ENCODE measurements at regions not wholly inside any gene's neighbourhood (a gene's known extent, or its start where the extent isn't known, plus 50 kb on each side); places are given as distances from the start of the nearest gene placed in this dataset.

DNA sequence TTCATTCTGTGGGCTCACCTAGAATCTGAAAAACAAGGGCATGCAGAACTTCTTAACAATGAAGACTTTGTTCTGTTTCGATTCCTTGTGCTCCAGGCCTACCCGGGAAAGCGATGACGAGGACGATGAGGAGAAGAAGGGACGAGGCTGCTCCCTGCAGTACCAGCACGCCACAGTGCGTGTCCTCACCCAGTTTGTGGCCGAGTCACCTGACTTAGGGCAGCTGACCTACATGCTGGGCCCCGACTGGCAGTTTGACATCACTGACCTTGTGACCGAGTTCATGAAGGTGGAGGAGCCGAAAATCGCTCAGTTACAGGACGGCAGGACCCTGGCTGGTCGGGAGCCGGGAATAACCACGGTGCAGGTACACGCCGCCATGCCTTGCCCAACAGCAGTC, 585.4 kb downstream of the AACS start:
- peaks cover 3% of the 10 kb centered on the region for H3K9me3 ChIP-seq (replicated peaks; ENCODE audit: control insufficient read depth, insufficient read depth, low read length)
- no peaks in the 10 kb centered on the region for H3K9me1 ChIP-seq (replicated peaks; ENCODE audit: control insufficient read depth, extremely low read depth, insufficient read depth, low read length)
- H3K27ac ChIP-seq (ENCODE audit: insufficient read depth, low read depth, low read length), result no peak overlapping the region
- intact Hi-C loops (cut with micrococcal nuclease) (no loop called here), dilution Hi-C loops (cut with MboI; ENCODE audit: extremely low pct_ligation_motif_present, low sequenced_read_pairs) (no loop called here)
- no peaks in the 10 kb centered on the region for H3K4me1 ChIP-seq (ENCODE audit: control insufficient read depth, extremely low read depth, insufficient read depth, low read length)
- BruUV-seq (replicated peaks), result no TSS peak
- H3K36me3 ChIP-seq (ENCODE audit: control insufficient read depth in 2 of 2, extremely low read depth in 1 of 2, insufficient read depth in 2 of 2, low read length in 2 of 2), result no peaks in the 10 kb centered on the region
- H3K79me2 ChIP-seq (ENCODE audit: control insufficient read depth, insufficient read depth, low read length), result no peaks in the 10 kb centered on the region
- no peak overlapping the region for H2AFZ ChIP-seq (ENCODE audit: low read depth, low read length)
- H3K9ac ChIP-seq (replicated peaks; ENCODE audit: extremely low read depth, insufficient read depth, low read length), result no peak overlapping the region
- CTCF ChIA-PET, result no interaction called here
- DNase-seq (ENCODE audit: low read depth, low spot score) (no peak), FAIRE-seq (no peak)
- H3K4me3 ChIP-seq (replicated peaks in 1 of 3; ENCODE audit: insufficient read depth in 1 of 3, low read depth in 1 of 3, low read length in 3 of 3), result no peak overlapping the region
- TF ChIP-seq POLR2A (IDR thresholded peaks at IDR 0.05; ENCODE audit: low read depth, low read length) (no peak), EZH2 (IDR thresholded peaks at IDR 0.05; ENCODE audit: borderline replicate concordance, low read depth, low read length, severe bottlenecking) (no peak)
- H4K20me1 ChIP-seq (replicated peaks; ENCODE audit: control insufficient read depth, extremely low read depth, insufficient read depth, low read length), result no peaks in the 10 kb centered on the region
- H3K27me3 ChIP-seq (ENCODE audit: control insufficient read depth in 2 of 2, insufficient read depth in 2 of 2, low read length in 2 of 2), result no peaks in the 10 kb centered on the region
- POLR2A ChIA-PET, result no interaction called here
- H3K4me2 ChIP-seq (ENCODE audit: insufficient read depth, low read length), result no peak overlapping the region

DNA sequence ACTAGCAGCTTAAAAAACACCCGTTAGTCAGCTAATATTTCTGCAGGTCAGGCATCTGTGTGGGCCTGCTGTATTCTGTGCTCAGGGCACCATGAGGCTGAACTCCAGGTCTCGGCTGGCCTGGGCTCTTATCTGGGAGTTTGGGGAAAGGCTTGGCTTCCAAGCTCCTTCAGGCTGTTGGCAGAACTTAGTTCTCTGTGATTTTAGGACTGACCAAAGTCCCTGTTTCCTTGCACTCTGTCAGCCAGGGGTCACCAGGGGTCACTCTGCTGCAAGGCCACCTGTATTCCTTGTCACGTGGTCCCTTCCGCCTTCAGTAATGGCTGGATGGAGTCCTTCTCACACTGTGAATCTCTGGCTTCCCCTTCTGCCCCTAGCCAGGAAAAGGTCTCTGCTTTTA, 586.4 kb downstream of the AACS start:
- DNase-seq (ENCODE audit: low read depth, low spot score) (no peak), FAIRE-seq (no peak)
- no peak overlapping the region for H3K9ac ChIP-seq (replicated peaks; ENCODE audit: extremely low read depth, insufficient read depth, low read length)
- peaks cover 2% of the 10 kb centered on the region for H3K9me3 ChIP-seq (replicated peaks; ENCODE audit: control insufficient read depth, insufficient read depth, low read length)
- H3K36me3 ChIP-seq (ENCODE audit: control insufficient read depth in 2 of 2, extremely low read depth in 1 of 2, insufficient read depth in 2 of 2, low read length in 2 of 2), result no peaks in the 10 kb centered on the region
- no peaks in the 10 kb centered on the region for H3K4me1 ChIP-seq (ENCODE audit: control insufficient read depth, extremely low read depth, insufficient read depth, low read length)
- H3K27ac ChIP-seq (ENCODE audit: insufficient read depth, low read depth, low read length), result no peak overlapping the region
- ChIA-PET CTCF (no interaction called here), POLR2A (no interaction called here)
- no peaks in the 10 kb centered on the region for H3K79me2 ChIP-seq (ENCODE audit: control insufficient read depth, insufficient read depth, low read length)
- no peaks in the 10 kb centered on the region for H4K20me1 ChIP-seq (replicated peaks; ENCODE audit: control insufficient read depth, extremely low read depth, insufficient read depth, low read length)
- no peak overlapping the region for H3K4me3 ChIP-seq (replicated peaks in 1 of 3; ENCODE audit: insufficient read depth in 1 of 3, low read depth in 1 of 3, low read length in 3 of 3)
- TF ChIP-seq, protein P1, sequence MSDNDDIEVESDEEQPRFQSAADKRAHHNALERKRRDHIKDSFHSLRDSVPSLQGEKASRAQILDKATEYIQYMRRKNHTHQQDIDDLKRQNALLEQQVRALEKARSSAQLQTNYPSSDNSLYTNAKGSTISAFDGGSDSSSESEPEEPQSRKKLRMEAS (IDR thresholded peaks at IDR 0.05; ENCODE audit: insufficient read depth, insufficient read length), result no peak
- no peak for TF ChIP-seq JUN (IDR thresholded peaks at IDR 0.05; ENCODE audit: borderline replicate concordance, insufficient read depth, insufficient read length, low read depth)
- TF ChIP-seq FOS (IDR thresholded peaks at IDR 0.05; ENCODE audit: borderline replicate concordance, insufficient read depth, low read length), result no peak
- no peak for TF ChIP-seq GATA2 (IDR thresholded peaks at IDR 0.05; ENCODE audit: insufficient read depth, insufficient read length, low read depth, low read length)
- TF ChIP-seq, protein P2, sequence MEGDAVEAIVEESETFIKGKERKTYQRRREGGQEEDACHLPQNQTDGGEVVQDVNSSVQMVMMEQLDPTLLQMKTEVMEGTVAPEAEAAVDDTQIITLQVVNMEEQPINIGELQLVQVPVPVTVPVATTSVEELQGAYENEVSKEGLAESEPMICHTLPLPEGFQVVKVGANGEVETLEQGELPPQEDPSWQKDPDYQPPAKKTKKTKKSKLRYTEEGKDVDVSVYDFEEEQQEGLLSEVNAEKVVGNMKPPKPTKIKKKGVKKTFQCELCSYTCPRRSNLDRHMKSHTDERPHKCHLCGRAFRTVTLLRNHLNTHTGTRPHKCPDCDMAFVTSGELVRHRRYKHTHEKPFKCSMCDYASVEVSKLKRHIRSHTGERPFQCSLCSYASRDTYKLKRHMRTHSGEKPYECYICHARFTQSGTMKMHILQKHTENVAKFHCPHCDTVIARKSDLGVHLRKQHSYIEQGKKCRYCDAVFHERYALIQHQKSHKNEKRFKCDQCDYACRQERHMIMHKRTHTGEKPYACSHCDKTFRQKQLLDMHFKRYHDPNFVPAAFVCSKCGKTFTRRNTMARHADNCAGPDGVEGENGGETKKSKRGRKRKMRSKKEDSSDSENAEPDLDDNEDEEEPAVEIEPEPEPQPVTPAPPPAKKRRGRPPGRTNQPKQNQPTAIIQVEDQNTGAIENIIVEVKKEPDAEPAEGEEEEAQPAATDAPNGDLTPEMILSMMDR (IDR thresholded peaks at IDR 0.05; ENCODE audit: extremely low read depth in 1 of 2, insufficient read depth in 1 of 2, low read depth in 1 of 2, low read length in 2 of 2), result no peak
- no peak for TF ChIP-seq EZH2 (IDR thresholded peaks at IDR 0.05; ENCODE audit: borderline replicate concordance, low read depth, low read length, severe bottlenecking)
- no peak for TF ChIP-seq POLR2A (IDR thresholded peaks at IDR 0.05; ENCODE audit: low read depth, low read length)
- no peak for TF ChIP-seq MYC (IDR thresholded peaks at IDR 0.05; ENCODE audit: low read depth, low read length)
- TF ChIP-seq POLR2AphosphoS5 (IDR thresholded peaks at IDR 0.05; ENCODE audit: insufficient read depth, low read depth, low read length), result no peak
- no peak overlapping the region for H2AFZ ChIP-seq (ENCODE audit: low read depth, low read length)
- no peak overlapping the region for H3K4me2 ChIP-seq (ENCODE audit: insufficient read depth, low read length)
- BruUV-seq (replicated peaks), result no TSS peak
- dilution Hi-C loops (cut with MboI; ENCODE audit: extremely low pct_ligation_motif_present, low sequenced_read_pairs) (no loop called here), intact Hi-C loops (cut with micrococcal nuclease) (no loop called here)
- H3K27me3 ChIP-seq (ENCODE audit: control insufficient read depth in 2 of 2, insufficient read depth in 2 of 2, low read length in 2 of 2), result no peaks in the 10 kb centered on the region
- H3K9me1 ChIP-seq (replicated peaks; ENCODE audit: control insufficient read depth, extremely low read depth, insufficient read depth, low read length), result no peaks in the 10 kb centered on the region

Data from endothelial cell of umbilical vein (primary cell).